Small intestine (tissue), 7 donors: ENCODE measurements at regions not wholly inside any gene's neighbourhood (a gene's known extent, or its start where the extent isn't known, plus 50 kb on each side); places are given as distances from the start of the nearest gene placed in this dataset.

ENCODE experiments used
- DNase-seq, 2 donors: peaks; one replicate each; pipeline versions ENCODE4 v3.0.0 to v3.0.0-alpha.2; 2013
- FAIRE-seq: peaks from 2 replicates; lab custom pipeline; 2012; peaks lifted over from hg19 to GRCh38; lab: Jason Lieb, UNC
- H3K27ac ChIP-seq, 3 donors: one replicate each; pipeline ENCODE4 v1.5.1; 2013; ENCODE audit warnings: low read length in 2 of 3, mild to moderate bottlenecking in 2 of 3, control low read depth in 1 of 3, inconsistent platforms in 1 of 3, low read depth in 1 of 3, moderate library complexity in 1 of 3
- H3K27me3 ChIP-seq, 3 donors: one replicate each; pipeline ENCODE4 v1.6.1; 2013; ENCODE audit warnings: low read length in 3 of 3, inconsistent platforms in 1 of 3; ENCODE audit not compliant: control insufficient read depth in 3 of 3, insufficient read depth in 3 of 3
- H3K36me3 ChIP-seq, 3 donors: one replicate each; pipeline ENCODE4 v1.6.1; 2013; ENCODE audit warnings: low read length in 3 of 3, inconsistent platforms in 1 of 3, low read depth in 1 of 3, mild to moderate bottlenecking in 1 of 3, moderate library complexity in 1 of 3; ENCODE audit not compliant: control insufficient read depth in 3 of 3, insufficient read depth in 2 of 3
- H3K4me1 ChIP-seq, 3 donors: one replicate each; pipeline ENCODE4 v1.6.1; 2013; ENCODE audit warnings: low read length in 2 of 3, inconsistent platforms in 1 of 3, low read depth in 1 of 3, mild to moderate bottlenecking in 1 of 3, moderate library complexity in 1 of 3; ENCODE audit not compliant: control insufficient read depth in 3 of 3, insufficient read depth in 2 of 3
- H3K4me3 ChIP-seq, 3 donors: one replicate each; pipeline ENCODE4 v1.5.1; 2013; ENCODE audit warnings: low read length in 3 of 3, control low read depth in 1 of 3, inconsistent platforms in 1 of 3, low read depth in 1 of 3, mild to moderate bottlenecking in 1 of 3, moderate library complexity in 1 of 3
- H3K9me3 ChIP-seq, 2 donors: one replicate each; pipeline ENCODE4 v1.6.1; 2013; ENCODE audit warnings: low read depth in 1 of 2, low read length in 1 of 2; ENCODE audit not compliant: control insufficient read depth in 2 of 2, insufficient read depth in 1 of 2
- WGBS, 3 donors: extraction: QIAGEN DNeasy Blood & Tissue Kit; methylation state at CpG; one replicate each; pipeline ENCODE4 v1.1.7; 2013; 5-methylcytosine and 5-hydroxymethylcytosine counted together
- donor health status: healthy with polysubstance abuse.
- donor health status: control.
- donor health status: control.
- donor health status: Bipolar disorder and iron deficiency.
- donor health status: healthy.

- WGBS, 3 donors = 21 to 54% (median 27%) methylated on average over 3 of the region's 3 CpGs
- peaks cover 0 to 2% of the 10 kb centered on the region in 2 donors for H3K9me3 ChIP-seq
Observed at GRCh38 chr11:115906171-115906570, 402.0 kb upstream of the CADM1 start.

GRCh38 chr11:115905341-115906000, 401.3 kb upstream of the CADM1 start:
- H3K27ac ChIP-seq = no peak overlapping the region
- no peak overlapping the region for H3K4me3 ChIP-seq
- H3K36me3 ChIP-seq = no peaks in the 10 kb centered on the region
- no peak for DNase-seq
- FAIRE-seq = no peak
- WGBS, 3 donors = 49 to 61% (median 60%) methylated on average over 3 of the region's 3 CpGs
- peaks cover 0 to 3% (median 0%) of the 10 kb centered on the region in 3 donors for H3K27me3 ChIP-seq
- no peaks in the 10 kb centered on the region for H3K4me1 ChIP-seq
- peaks cover 0 to 2% of the 10 kb centered on the region in 2 donors for H3K9me3 ChIP-seq

More at GRCh38 chr11:115906171-115906570, 402.0 kb upstream of the CADM1 start:
- no peak for DNase-seq
- no peaks in the 10 kb centered on the region for H3K4me1 ChIP-seq
- H3K27me3 ChIP-seq = peaks cover 0 to 3% (median 0%) of the 10 kb centered on the region in 3 donors
- no peak overlapping the region for H3K4me3 ChIP-seq
- H3K36me3 ChIP-seq = no peaks in the 10 kb centered on the region
- FAIRE-seq = no peak
- no peak overlapping the region for H3K27ac ChIP-seq

- FAIRE-seq = no peak
- H3K36me3 ChIP-seq = no peaks in the 10 kb centered on the region
- 91 to 94% (median 94%) methylated on average over 4 of the region's 4 CpGs for WGBS, 3 donors
- no peak for DNase-seq
- no peaks in the 10 kb centered on the region for H3K4me1 ChIP-seq
- no peak overlapping the region for H3K27ac ChIP-seq
- H3K4me3 ChIP-seq = no peak overlapping the region
- peaks cover 0 to 3% (median 0%) of the 10 kb centered on the region in 3 donors for H3K27me3 ChIP-seq
- no peaks in the 10 kb centered on the region for H3K9me3 ChIP-seq
Observed at GRCh38 chr11:115903179-115903578, 399.0 kb upstream of the CADM1 start.

GRCh38 chr11:115901069-115901468, 396.9 kb upstream of the CADM1 start:
- peaks cover 0 to 3% (median 0%) of the 10 kb centered on the region in 3 donors for H3K27me3 ChIP-seq
- no peaks in the 10 kb centered on the region for H3K9me3 ChIP-seq
- H3K36me3 ChIP-seq = no peaks in the 10 kb centered on the region
- no peak overlapping the region for H3K4me3 ChIP-seq
- H3K4me1 ChIP-seq = no peaks in the 10 kb centered on the region
- no peak for FAIRE-seq
- no peak overlapping the region for H3K27ac ChIP-seq
- peak in 1 of 2 donors; percentile 48 for DNase-seq

GRCh38 chr11:115900111-115900510, 395.9 kb upstream of the CADM1 start:
- DNase-seq = no peak
- Histone ChIP-seq H3K9me3 (no peaks in the 10 kb centered on the region), H3K27me3 (no peaks in the 10 kb centered on the region), H3K27ac (no peak overlapping the region), H3K36me3 (no peaks in the 10 kb centered on the region), H3K4me3 (no peak overlapping the region), H3K4me1 (no peaks in the 10 kb centered on the region)
- no peak for FAIRE-seq
- WGBS, 3 donors = 89 to 96% (median 92%) methylated on average over 10 of the region's 10 CpGs

GRCh38 chr11:115897707-115898106, 393.5 kb upstream of the CADM1 start:
- H3K27ac ChIP-seq = no peak overlapping the region
- no peaks in the 10 kb centered on the region for H3K4me1 ChIP-seq
- peaks cover 0 to 2% (median 0%) of the 10 kb centered on the region in 3 donors for H3K27me3 ChIP-seq
- FAIRE-seq (no peak), DNase-seq (no peak)
- no peak overlapping the region for H3K4me3 ChIP-seq
- H3K9me3 ChIP-seq = no peaks in the 10 kb centered on the region
- no peaks in the 10 kb centered on the region for H3K36me3 ChIP-seq
- WGBS, 3 donors = 43 to 58% (median 51%) methylated on average over 4 of the region's 4 CpGs

GRCh38 chr11:115896084-115896483, 391.9 kb upstream of the CADM1 start:
- H3K27ac ChIP-seq = no peak overlapping the region
- WGBS, 3 donors = 84 to 87% (median 86%) methylated on average over 2 of the region's 2 CpGs
- FAIRE-seq = no peak
- H3K9me3 ChIP-seq = no peaks in the 10 kb centered on the region
- peaks cover 0 to 2% (median 0%) of the 10 kb centered on the region in 3 donors for H3K27me3 ChIP-seq
- no peaks in the 10 kb centered on the region for H3K4me1 ChIP-seq
- no peak overlapping the region for H3K4me3 ChIP-seq
- DNase-seq = no peak
- no peaks in the 10 kb centered on the region for H3K36me3 ChIP-seq

GRCh38 chr11:115895594-115895993, 391.4 kb upstream of the CADM1 start:
- 95% methylated on average over 1 of the region's 1 CpG for WGBS, 3 donors
- FAIRE-seq (no peak), DNase-seq (no peak)
- Histone ChIP-seq H3K27ac (no peak overlapping the region), H3K36me3 (no peaks in the 10 kb centered on the region), H3K4me1 (no peaks in the 10 kb centered on the region), H3K27me3 (peaks cover 0 to 2% (median 0%) of the 10 kb centered on the region in 3 donors), H3K9me3 (no peaks in the 10 kb centered on the region), H3K4me3 (no peak overlapping the region)

- H3K36me3 ChIP-seq = no peaks in the 10 kb centered on the region
- 39 to 59% (median 54%) methylated on average over 5 of the region's 5 CpGs for WGBS, 3 donors
- H3K27me3 ChIP-seq = peaks cover 0 to 2% (median 0%) of the 10 kb centered on the region in 3 donors
- no peaks in the 10 kb centered on the region for H3K9me3 ChIP-seq
- no peak for FAIRE-seq
- DNase-seq = no peak
- H3K27ac ChIP-seq = no peak overlapping the region
- no peak overlapping the region for H3K4me3 ChIP-seq
- no peaks in the 10 kb centered on the region for H3K4me1 ChIP-seq
Observed at GRCh38 chr11:115894176-115894575, 390.0 kb upstream of the CADM1 start.
